A204.1 (cell line): ENCODE measurements at regions not wholly inside any gene's neighbourhood (a gene's known extent, or its start where the extent isn't known, plus 50 kb on each side); places are given as distances from the start of the nearest gene placed in this dataset.
"Not testable (repeated sequence)": the region's sequence is repeated elsewhere in the genome, so short reads cannot be mapped to it uniquely, and the experiment has no call there.

ENCODE experiments used
- FAIRE-seq: peaks from 2 replicates; lab custom pipeline; 2012; peaks lifted over from hg19 to GRCh38; lab: Jason Lieb, UNC

GRCh38 chr9:129545876-129546275 is 75.0 kb downstream of the C9orf50 start:
- not testable (repeated sequence) for FAIRE-seq

- FAIRE-seq, result no peak
Observed at GRCh38 chr9:129544761-129545160, 76.1 kb downstream of the C9orf50 start.

GRCh38 chr9:129542741-129543140 is 78.2 kb downstream of the C9orf50 start:
- no peak for FAIRE-seq

GRCh38 chr9:129541270-129541669 is 79.6 kb downstream of the C9orf50 start:
- FAIRE-seq, result no peak

GRCh38 chr9:129539446-129539845 is 81.5 kb downstream of the C9orf50 start:
- FAIRE-seq, result no peak

- not testable (repeated sequence) for FAIRE-seq
Observed at GRCh38 chr9:129531860-129532402, 89.0 kb downstream of the C9orf50 start.

- FAIRE-seq, result not testable (repeated sequence)
Observed at GRCh38 chr9:129527955-129528354, 92.9 kb downstream of the C9orf50 start.

- FAIRE-seq, result no peak
Observed at GRCh38 chr9:129525656-129526196, 95.2 kb downstream of the C9orf50 start.

GRCh38 chr9:129524582-129525270 is 96.2 kb downstream of the C9orf50 start:
- FAIRE-seq, result no peak

GRCh38 chr9:129523943-129524581 is 96.8 kb downstream of the C9orf50 start:
- FAIRE-seq, result no peak

- FAIRE-seq, result no peak
Observed at GRCh38 chr9:129522351-129522750, 98.5 kb downstream of the C9orf50 start.

GRCh38 chr9:129520082-129520481 is 100.8 kb downstream of the C9orf50 start:
- FAIRE-seq, result no peak

- FAIRE-seq, result no peak
Observed at GRCh38 chr9:129518074-129518473, 102.8 kb downstream of the C9orf50 start.

- FAIRE-seq, result no peak
Observed at GRCh38 chr9:129517006-129517405, 103.9 kb downstream of the C9orf50 start.

GRCh38 chr9:129514891-129515290 is 106.0 kb downstream of the C9orf50 start:
- FAIRE-seq, result no peak

GRCh38 chr9:129514497-129514867 is 106.4 kb downstream of the C9orf50 start:
- FAIRE-seq, result no peak

GRCh38 chr9:129513856-129514496 is 106.9 kb downstream of the C9orf50 start:
- no peak for FAIRE-seq

GRCh38 chr9:129513282-129513681 is 107.6 kb downstream of the C9orf50 start:
- FAIRE-seq, result no peak

- no peak for FAIRE-seq
Observed at GRCh38 chr9:129511285-129511900, 109.5 kb downstream of the C9orf50 start.

- FAIRE-seq, result no peak
Observed at GRCh38 chr9:129509533-129509928, 111.4 kb downstream of the C9orf50 start.

- no peak for FAIRE-seq
Observed at GRCh38 chr9:129507805-129508204, 113.1 kb downstream of the C9orf50 start.

GRCh38 chr9:129506892-129507291 is 114.0 kb downstream of the C9orf50 start:
- no peak for FAIRE-seq

- FAIRE-seq, result no peak
Observed at GRCh38 chr9:129506041-129506440, 114.9 kb downstream of the C9orf50 start.
